ENCODE measurements at regions not wholly inside any gene's neighbourhood (a gene's known extent, or its start where the extent isn't known, plus 50 kb on each side); places are given as distances from the start of the nearest gene placed in this dataset.

DNA sequence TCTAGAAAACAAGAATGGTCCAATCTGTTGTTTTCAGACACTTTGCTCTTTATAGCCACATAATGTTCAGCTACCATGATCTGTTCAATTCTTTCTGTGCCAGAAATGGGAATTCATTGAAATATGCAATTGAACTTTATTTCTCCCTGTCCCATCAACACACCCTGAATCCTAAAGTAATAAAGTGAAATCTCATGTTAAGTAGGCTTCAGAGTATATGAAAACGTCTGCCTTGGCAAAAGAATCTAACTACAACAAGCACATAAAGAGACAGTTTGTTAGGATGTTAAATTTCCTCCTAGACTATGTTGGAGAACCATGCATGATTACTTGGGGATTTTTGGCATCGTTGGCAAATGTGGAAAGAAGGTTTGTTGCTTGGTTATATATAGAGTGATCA, 722.7 kb downstream of the XPNPEP1 start:
- intact Hi-C loops (cut with micrococcal nuclease), result no loop called here
- DNase-seq (no peak), ATAC-seq (ENCODE audit: low read depth) (no peak)
- H3K9ac ChIP-seq (ENCODE audit: low read length), result no peak overlapping the region
- no peak overlapping the region for H3K27ac ChIP-seq (ENCODE audit: low read length in 2 of 2)
- H3K4me3 ChIP-seq (ENCODE audit: control extremely low read depth in 1 of 5, extremely low read depth in 1 of 5, insufficient read depth in 1 of 5, low read depth in 2 of 5, low read length in 4 of 5), result no peak overlapping the region
- H3K27me3 Mint-ChIP-seq, result no peaks in the 10 kb centered on the region
- no peaks in the 10 kb centered on the region for H4K20me1 ChIP-seq (ENCODE audit: control insufficient read depth, insufficient read depth, low read length, poor library complexity, severe bottlenecking)
- ChIA-PET POLR2A (no interaction called here), CTCF (no interaction called here)
- no peaks in the 10 kb centered on the region for H3K9me3 Mint-ChIP-seq (ENCODE audit: insufficient read depth)
- WGBS (ENCODE audit: insufficient coverage), result no CpG with 5 or more reads among the region's 2 CpGs
- no peak overlapping the region for H3K27ac Mint-ChIP-seq
- H3K4me1 ChIP-seq (ENCODE audit: control insufficient read depth in 2 of 2, insufficient read depth in 2 of 2, low read length in 2 of 2), result no peaks in the 10 kb centered on the region
- no peaks in the 10 kb centered on the region for H3K9me3 ChIP-seq (ENCODE audit: control extremely low read depth in 1 of 3, control insufficient read depth in 2 of 3, insufficient read depth in 1 of 3, low read length in 2 of 3)
- no peaks in the 10 kb centered on the region for H3K36me3 ChIP-seq (replicated peaks in 1 of 2; ENCODE audit: control extremely low read depth in 1 of 2, control insufficient read depth in 1 of 2, extremely low read depth in 1 of 2, insufficient read depth in 2 of 2, low read length in 1 of 2)
- H3K4me3 Mint-ChIP-seq, result no peak overlapping the region
- TF ChIP-seq, protein P1, sequence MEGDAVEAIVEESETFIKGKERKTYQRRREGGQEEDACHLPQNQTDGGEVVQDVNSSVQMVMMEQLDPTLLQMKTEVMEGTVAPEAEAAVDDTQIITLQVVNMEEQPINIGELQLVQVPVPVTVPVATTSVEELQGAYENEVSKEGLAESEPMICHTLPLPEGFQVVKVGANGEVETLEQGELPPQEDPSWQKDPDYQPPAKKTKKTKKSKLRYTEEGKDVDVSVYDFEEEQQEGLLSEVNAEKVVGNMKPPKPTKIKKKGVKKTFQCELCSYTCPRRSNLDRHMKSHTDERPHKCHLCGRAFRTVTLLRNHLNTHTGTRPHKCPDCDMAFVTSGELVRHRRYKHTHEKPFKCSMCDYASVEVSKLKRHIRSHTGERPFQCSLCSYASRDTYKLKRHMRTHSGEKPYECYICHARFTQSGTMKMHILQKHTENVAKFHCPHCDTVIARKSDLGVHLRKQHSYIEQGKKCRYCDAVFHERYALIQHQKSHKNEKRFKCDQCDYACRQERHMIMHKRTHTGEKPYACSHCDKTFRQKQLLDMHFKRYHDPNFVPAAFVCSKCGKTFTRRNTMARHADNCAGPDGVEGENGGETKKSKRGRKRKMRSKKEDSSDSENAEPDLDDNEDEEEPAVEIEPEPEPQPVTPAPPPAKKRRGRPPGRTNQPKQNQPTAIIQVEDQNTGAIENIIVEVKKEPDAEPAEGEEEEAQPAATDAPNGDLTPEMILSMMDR (IDR thresholded peaks at IDR 0.05), result no peak
- no peak for TF ChIP-seq EZH2 (IDR thresholded peaks at IDR 0.05; ENCODE audit: borderline replicate concordance, insufficient read depth, low read depth, low read length, poor library complexity, severe bottlenecking)
- no peaks in the 10 kb centered on the region for H3K27me3 ChIP-seq (replicated peaks in 1 of 4; ENCODE audit: control extremely low read depth in 1 of 4, control insufficient read depth in 3 of 4, insufficient read depth in 4 of 4, low read length in 3 of 4)
- no peak overlapping the region for H3K4me2 ChIP-seq (replicated peaks; ENCODE audit: low read depth, low read length, poor library complexity, severe bottlenecking)
- H2AFZ ChIP-seq (ENCODE audit: insufficient read depth, low read depth, low read length, poor library complexity, severe bottlenecking), result no peak overlapping the region
- no peaks in the 10 kb centered on the region for H3K4me1 Mint-ChIP-seq
- no peaks in the 10 kb centered on the region for H3K79me2 ChIP-seq (ENCODE audit: control insufficient read depth, insufficient read depth, low read length)

DNA sequence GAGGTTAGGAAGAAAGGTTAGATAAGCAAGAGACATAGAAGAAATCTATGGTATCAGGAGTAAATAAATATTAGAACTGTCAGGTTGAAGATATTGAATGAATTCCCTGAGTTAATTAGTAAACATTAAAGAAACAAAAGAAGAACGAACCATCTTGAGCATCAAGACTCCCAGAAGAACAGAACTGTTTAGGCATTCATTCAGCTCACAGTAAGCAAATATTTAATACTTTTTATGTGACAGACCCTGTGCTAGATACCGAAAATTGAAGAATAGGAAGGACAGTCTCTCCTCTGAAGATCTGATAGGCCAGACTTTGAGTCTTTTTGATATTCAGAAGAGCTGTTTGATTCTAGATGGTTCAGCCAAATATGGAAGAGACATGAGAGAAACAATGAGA, 731.5 kb downstream of the XPNPEP1 start:
- H3K9me3 ChIP-seq (ENCODE audit: control extremely low read depth in 1 of 3, control insufficient read depth in 2 of 3, insufficient read depth in 1 of 3, low read length in 2 of 3), result peaks cover 2 to 8% (median 8%) of the 10 kb centered on the region in 3 donors
- ChIA-PET POLR2A (no interaction called here), CTCF (no interaction called here)
- Mint-ChIP-seq H3K9me3 (ENCODE audit: insufficient read depth) (peaks cover 13% of the 10 kb centered on the region), H3K4me3 (no peak overlapping the region), H3K27ac (no peak overlapping the region), H3K27me3 (no peaks in the 10 kb centered on the region), H3K4me1 (no peaks in the 10 kb centered on the region)
- H3K36me3 ChIP-seq (replicated peaks in 1 of 2; ENCODE audit: control extremely low read depth in 1 of 2, control insufficient read depth in 1 of 2, extremely low read depth in 1 of 2, insufficient read depth in 2 of 2, low read length in 1 of 2), result no peaks in the 10 kb centered on the region
- DNase-seq (no peak), ATAC-seq (ENCODE audit: low read depth) (no peak)
- H3K4me3 ChIP-seq (ENCODE audit: control extremely low read depth in 1 of 5, extremely low read depth in 1 of 5, insufficient read depth in 1 of 5, low read depth in 2 of 5, low read length in 4 of 5), result no peak overlapping the region
- H3K4me1 ChIP-seq (ENCODE audit: control insufficient read depth in 2 of 2, insufficient read depth in 2 of 2, low read length in 2 of 2), result no peaks in the 10 kb centered on the region
- H3K9ac ChIP-seq (ENCODE audit: low read length), result no peak overlapping the region
- H2AFZ ChIP-seq (ENCODE audit: insufficient read depth, low read depth, low read length, poor library complexity, severe bottlenecking), result no peak overlapping the region
- H4K20me1 ChIP-seq (ENCODE audit: control insufficient read depth, insufficient read depth, low read length, poor library complexity, severe bottlenecking), result no peaks in the 10 kb centered on the region
- no peak overlapping the region for H3K4me2 ChIP-seq (replicated peaks; ENCODE audit: low read depth, low read length, poor library complexity, severe bottlenecking)
- H3K27me3 ChIP-seq (replicated peaks in 1 of 4; ENCODE audit: control extremely low read depth in 1 of 4, control insufficient read depth in 3 of 4, insufficient read depth in 4 of 4, low read length in 3 of 4), result no peaks in the 10 kb centered on the region
- intact Hi-C loops (cut with micrococcal nuclease), result no loop called here
- WGBS (ENCODE audit: insufficient coverage), result no CpG with 5 or more reads among the region's 2 CpGs
- TF ChIP-seq, protein P1 (IDR thresholded peaks at IDR 0.05), result no peak
- no peak for TF ChIP-seq EZH2 (IDR thresholded peaks at IDR 0.05; ENCODE audit: borderline replicate concordance, insufficient read depth, low read depth, low read length, poor library complexity, severe bottlenecking)
- H3K79me2 ChIP-seq (ENCODE audit: control insufficient read depth, insufficient read depth, low read length), result no peaks in the 10 kb centered on the region
- no peak overlapping the region for H3K27ac ChIP-seq (ENCODE audit: low read length in 2 of 2)

All from B cell (primary cell).